Endodermal cell (in vitro differentiated cells): ENCODE measurements at regions not wholly inside any gene's neighbourhood (a gene's known extent, or its start where the extent isn't known, plus 50 kb on each side); places are given as distances from the start of the nearest gene placed in this dataset.

ENCODE experiments used
- DNase-seq: peaks from one replicate; pipeline ENCODE4 v3.0.0-alpha.2; 2017
- H3K27ac ChIP-seq: 2 replicates; pipeline ENCODE4 v1.5.1; 2013; ENCODE audit warnings: mild to moderate bottlenecking, low read depth, low read length, moderate library complexity
- H3K27me3 ChIP-seq: 2 replicates; pipeline ENCODE4 v1.6.1; 2013; ENCODE audit warnings: mild to moderate bottlenecking, low read length, moderate library complexity; ENCODE audit not compliant: insufficient read depth, control insufficient read depth, poor library complexity, severe bottlenecking
- H3K36me3 ChIP-seq: 2 replicates; pipeline ENCODE4 v1.7.0; 2013; ENCODE audit warnings: mild to moderate bottlenecking, low read length, moderate library complexity; ENCODE audit not compliant: control insufficient read depth, insufficient read depth
- H3K4me1 ChIP-seq: one replicate; pipeline ENCODE4 v1.7.0; 2013; ENCODE audit warnings: low read length; ENCODE audit not compliant: control insufficient read depth, insufficient read depth
- H3K4me3 ChIP-seq: 2 replicates; pipeline ENCODE4 v1.5.1; 2013; ENCODE audit warnings: mild to moderate bottlenecking, low read length, moderate library complexity
- H3K9ac ChIP-seq: 2 replicates; pipeline ENCODE4 v1.6.1; 2013; ENCODE audit warnings: mild to moderate bottlenecking, low read length, moderate library complexity; ENCODE audit not compliant: poor library complexity, severe bottlenecking; ENCODE audit errors: extremely low read depth
- H3K9me3 ChIP-seq: 2 replicates; pipeline ENCODE4 v1.6.1; 2013; ENCODE audit warnings: mild to moderate bottlenecking, low read length, moderate library complexity; ENCODE audit not compliant: control insufficient read depth
- H3K27ac Mint-ChIP-seq: 2 replicates; pipeline ENCODE4 v1.8.0; 2020; ENCODE audit warnings: mixed read lengths
- H3K27me3 Mint-ChIP-seq: 2 replicates; pipeline ENCODE4 v1.8.0; 2021; ENCODE audit warnings: mild to moderate bottlenecking, mixed read lengths; ENCODE audit not compliant: insufficient read depth
- H3K36me3 Mint-ChIP-seq: 2 replicates; pipeline ENCODE4 v1.8.0; 2020; ENCODE audit warnings: low read depth, mixed read lengths
- H3K4me1 Mint-ChIP-seq: 2 replicates; pipeline ENCODE4 v1.8.0; 2020; ENCODE audit warnings: mixed read lengths
- H3K4me3 Mint-ChIP-seq: 2 replicates; pipeline ENCODE4 v1.8.0; 2020; ENCODE audit warnings: mild to moderate bottlenecking, moderate library complexity, mixed read lengths
- H3K9me3 Mint-ChIP-seq: 2 replicates; pipeline ENCODE4 v1.8.0; 2020; ENCODE audit warnings: mild to moderate bottlenecking, mixed read lengths
- CTCF ChIP-seq: fragments of 200-600 bp; sonication (generic); conservative IDR thresholded peaks from 2 replicates; pipeline ENCODE4 v1.5.0; 2021; ENCODE audit warnings: antibody characterized with exemption, mild to moderate bottlenecking
- WGBS, 2 experiments: methylation state at CpG; one replicate each; pipeline versions ENCODE4 v1.1.5 to v1.1.7; 2013; ENCODE audit warnings: missing lambda C conversion rate in 2 of 2, mixed read lengths in 1 of 2; ENCODE audit not compliant: insufficient coverage in 1 of 2, insufficient read length in 1 of 2; 5-methylcytosine and 5-hydroxymethylcytosine counted together

- Mint-ChIP-seq H3K9me3 (peaks cover under 1% of the 10 kb centered on the region), H3K4me3 (no peak overlapping the region), H3K27me3 (no peaks in the 10 kb centered on the region), H3K36me3 (no peaks in the 10 kb centered on the region), H3K4me1 (no peaks in the 10 kb centered on the region), H3K27ac (no peak overlapping the region)
- Histone ChIP-seq H3K36me3 (no peaks in the 10 kb centered on the region), H3K9ac (no peak overlapping the region), H3K27ac (no peak overlapping the region), H3K4me1 (no peaks in the 10 kb centered on the region), H3K4me3 (no peak overlapping the region), H3K27me3 (no peaks in the 10 kb centered on the region), H3K9me3 (no peaks in the 10 kb centered on the region)
- no peak for DNase-seq
- TF ChIP-seq CTCF = no peak
- WGBS, 2 experiments = 84 to 85% methylated on average over 4 to 5 of the region's 6 CpGs
These were observed 231.7 kb upstream of the STXBP5 start for GRCh38 chr6:146972546-146972945.

GRCh38 chr6:146974351-146974750 is 229.9 kb upstream of the STXBP5 start:
- H3K4me3 ChIP-seq = no peak overlapping the region
- no peaks in the 10 kb centered on the region for H3K27me3 ChIP-seq
- no peak for TF ChIP-seq CTCF
- Mint-ChIP-seq H3K36me3 (no peaks in the 10 kb centered on the region), H3K9me3 (no peaks in the 10 kb centered on the region), H3K27me3 (no peaks in the 10 kb centered on the region), H3K4me3 (no peak overlapping the region), H3K27ac (no peak overlapping the region), H3K4me1 (peaks cover 2% of the 10 kb centered on the region)
- no peak overlapping the region for H3K9ac ChIP-seq
- 75 to 85% methylated on average over 1 to 3 of the region's 3 CpGs for WGBS, 2 experiments
- DNase-seq = no peak
- no peak overlapping the region for H3K27ac ChIP-seq
- H3K4me1 ChIP-seq = peaks cover 3% of the 10 kb centered on the region
- no peaks in the 10 kb centered on the region for H3K36me3 ChIP-seq
- no peaks in the 10 kb centered on the region for H3K9me3 ChIP-seq

GRCh38 chr6:146975093-146975492 is 229.1 kb upstream of the STXBP5 start:
- H3K4me3 ChIP-seq = no peak overlapping the region
- H3K4me1 ChIP-seq = peaks cover 3% of the 10 kb centered on the region
- no peaks in the 10 kb centered on the region for H3K27me3 Mint-ChIP-seq
- H3K27ac ChIP-seq = no peak overlapping the region
- no peaks in the 10 kb centered on the region for H3K9me3 Mint-ChIP-seq
- H3K9me3 ChIP-seq = no peaks in the 10 kb centered on the region
- no peaks in the 10 kb centered on the region for H3K36me3 ChIP-seq
- DNase-seq = no peak
- no peak for TF ChIP-seq CTCF
- 96% methylated on average over 3 of the region's 3 CpGs; no CpG with 5 or more reads in 1 of the 2 experiments for WGBS, 2 experiments
- no peak overlapping the region for H3K27ac Mint-ChIP-seq
- no peak overlapping the region for H3K4me3 Mint-ChIP-seq
- peaks cover 2% of the 10 kb centered on the region for H3K4me1 Mint-ChIP-seq
- no peaks in the 10 kb centered on the region for H3K27me3 ChIP-seq
- H3K9ac ChIP-seq = no peak overlapping the region
- no peaks in the 10 kb centered on the region for H3K36me3 Mint-ChIP-seq
